GM12872 (cell line): ENCODE measurements at regions not wholly inside any gene's neighbourhood (a gene's known extent, or its start where the extent isn't known, plus 50 kb on each side); places are given as distances from the start of the nearest gene placed in this dataset.

Experiments
- CTCF ChIP-seq: IDR thresholded peaks from 3 replicates; pipeline ENCODE4 v1.5.1; 2011; ENCODE audit warnings: low read depth, mild to moderate bottlenecking, low read length, moderate library complexity; ENCODE audit not compliant: insufficient read depth

- TF ChIP-seq CTCF = no peak
Observed at GRCh38 chr2:8171608-8172007, 510.2 kb upstream of the ID2 start.

GRCh38 chr2:8172661-8173060 lies 509.2 kb upstream of the ID2 start:
- no peak for TF ChIP-seq CTCF

GRCh38 chr2:8174641-8175257 lies 507.1 kb upstream of the ID2 start:
- no peak for TF ChIP-seq CTCF

DNA sequence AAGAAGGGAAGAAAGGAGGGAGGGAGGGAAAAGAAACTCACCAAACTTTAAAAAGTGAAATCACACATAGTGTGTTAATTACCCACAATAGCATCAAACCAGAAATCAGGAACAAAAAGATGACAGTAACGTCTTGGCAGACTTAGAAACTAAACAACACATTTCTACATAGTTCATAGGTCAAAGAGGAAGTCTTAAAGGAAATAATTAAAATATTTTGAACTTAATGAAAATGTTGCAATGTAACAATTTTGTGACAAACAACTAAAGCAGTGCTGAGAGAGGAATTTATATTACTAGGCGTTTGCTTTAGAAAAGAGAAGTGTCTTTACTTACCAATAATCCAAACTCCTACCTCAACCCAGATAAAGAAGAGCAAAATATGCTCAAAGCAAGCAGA lies 505.0 kb upstream of the ID2 start:
- no peak for TF ChIP-seq CTCF

- no peak for TF ChIP-seq CTCF
Observed at GRCh38 chr2:8177566-8177965, 504.3 kb upstream of the ID2 start.

GRCh38 chr2:8178911-8179310 lies 502.9 kb upstream of the ID2 start:
- TF ChIP-seq CTCF = no peak

DNA sequence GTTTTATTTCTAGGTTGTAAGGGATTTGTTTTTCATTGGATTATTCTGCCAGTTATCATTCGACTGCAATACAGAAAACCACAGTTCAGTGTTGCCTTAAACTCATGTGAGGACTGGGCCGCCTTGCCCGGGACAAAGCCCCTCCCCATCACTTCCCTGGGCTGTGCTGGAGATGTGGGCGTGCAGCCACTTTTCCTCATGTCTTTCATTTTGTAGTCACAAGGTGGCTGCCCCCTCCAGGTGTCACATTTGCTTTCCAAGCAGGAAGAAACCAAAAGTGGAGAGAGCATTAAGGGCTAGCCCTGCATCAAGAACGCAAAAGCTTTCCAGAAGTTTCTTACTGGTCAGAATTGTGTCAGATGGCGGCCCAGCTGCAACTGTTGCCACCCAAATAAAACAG lies 492.5 kb upstream of the ID2 start:
- TF ChIP-seq CTCF = no peak
